Gastroesophageal sphincter (tissue), 4 donors: ENCODE measurements at regions not wholly inside any gene's neighbourhood (a gene's known extent, or its start where the extent isn't known, plus 50 kb on each side); places are given as distances from the start of the nearest gene placed in this dataset.

Experiments used
- ATAC-seq: fragments of 150-250 bp; one replicate; pipeline ENCODE4 v1.9.1; 2016; ENCODE audit warnings: mild to moderate bottlenecking, moderate library complexity
- H3K27ac ChIP-seq, 4 donors: fragments of 200-600 bp; sonication (generic) in 3 of 4; 1 replicate in 3 of 4; 2 replicates in 1 of 4; pipeline ENCODE4 v1.5.1; 2016 to 2019
- H3K27me3 ChIP-seq: fragments of 200-600 bp; sonication (generic); one replicate; pipeline ENCODE4 v1.5.1; 2019
- H3K36me3 ChIP-seq, 2 donors: fragments of 200-600 bp; sonication (generic); one replicate each; pipeline ENCODE4 v1.5.1; 2019; ENCODE audit warnings: control low read depth in 1 of 2
- H3K4me1 ChIP-seq, 3 donors: fragments of 200-600 bp; sonication (generic); 1 replicate in 2 of 3; 2 replicates in 1 of 3; pipeline ENCODE4 v1.5.1; 2016 to 2019; ENCODE audit warnings: control low read depth in 2 of 3
- H3K4me3 ChIP-seq, 2 donors: fragments of 200-600 bp; sonication (generic); one replicate each; pipeline ENCODE4 v1.5.1; 2019; ENCODE audit warnings: mild to moderate bottlenecking in 1 of 2, moderate library complexity in 1 of 2
- H3K9me3 ChIP-seq, 3 donors: fragments of 200-600 bp; sonication (generic); one replicate each; pipeline ENCODE4 v1.5.1; 2017 to 2019; ENCODE audit warnings: control low read depth in 2 of 3
- CTCF ChIP-seq, 4 experiments: fragments of 200-600 bp in 2 of 4; fragments of 450-650 bp in 2 of 4; sonication (generic) in 1 of 4; IDR thresholded peaks; one replicate each; pipeline ENCODE4 v1.5.1; 2017 to 2019; ENCODE audit warnings: antibody characterized with exemption in 4 of 4, mild to moderate bottlenecking in 2 of 4, moderate library complexity in 2 of 4
- EP300 ChIP-seq: sonication (generic); formaldehyde crosslinking; IDR thresholded peaks from one replicate; pipeline ENCODE4 v1.6.1; 2017; ENCODE audit warnings: antibody characterized with exemption, mild to moderate bottlenecking
- POLR2A ChIP-seq, 2 donors: fragments of 450-650 bp; IDR thresholded peaks; one replicate each; pipeline ENCODE4 v1.6.1; 2017; ENCODE audit warnings: antibody characterized with exemption in 2 of 2, mild to moderate bottlenecking in 2 of 2, moderate library complexity in 1 of 2
- POLR2AphosphoS5 ChIP-seq: sonication (generic); formaldehyde crosslinking; IDR thresholded peaks from one replicate; pipeline ENCODE4 v1.6.1; 2017; ENCODE audit warnings: antibody characterized with exemption
- WGBS, 2 donors: methylation state at CpG; one replicate each; pipeline ENCODE4 v1.1.5; 2018; ENCODE audit warnings: low coverage in 1 of 2; 5-methylcytosine and 5-hydroxymethylcytosine counted together

GRCh38 chr2:105184420-105184819 lies 57.1 kb upstream of the GPR45 start:
- no peaks in the 10 kb centered on the region for H3K36me3 ChIP-seq
- WGBS, 2 donors, result 80 to 89% methylated on average over 5 to 7 of the region's 8 CpGs
- peaks cover 27% of the 10 kb centered on the region for H3K27me3 ChIP-seq
- TF ChIP-seq CTCF (IDR thresholded peaks at IDR 0.05) (no peak), EP300 (no peak), POLR2A (IDR thresholded peaks at IDR 0.05) (no peak), POLR2AphosphoS5 (no peak)
- no peak overlapping the region for H3K4me3 ChIP-seq
- peaks cover 0 to 7% (median 0%) of the 10 kb centered on the region in 3 donors for H3K9me3 ChIP-seq
- H3K4me1 ChIP-seq, result no peaks in the 10 kb centered on the region
- no peak overlapping the region for H3K27ac ChIP-seq
- ATAC-seq, result no peak

GRCh38 chr2:105186967-105187498 lies 54.5 kb upstream of the GPR45 start:
- H3K9me3 ChIP-seq, result peaks cover 0 to 23% (median 0%) of the 10 kb centered on the region in 3 donors
- H3K36me3 ChIP-seq, result no peaks in the 10 kb centered on the region
- peaks cover 14% of the 10 kb centered on the region for H3K27me3 ChIP-seq
- ATAC-seq, result no peak
- 62 to 66% methylated on average over 6 of the region's 6 CpGs for WGBS, 2 donors
- H3K4me1 ChIP-seq, result no peaks in the 10 kb centered on the region
- TF ChIP-seq EP300, result no peak
- TF ChIP-seq CTCF (IDR thresholded peaks at IDR 0.05), result no peak
- no peak for TF ChIP-seq POLR2A (IDR thresholded peaks at IDR 0.05)
- no peak for TF ChIP-seq POLR2AphosphoS5
- no peak overlapping the region for H3K27ac ChIP-seq
- H3K4me3 ChIP-seq, result no peak overlapping the region

- peaks cover 14% of the 10 kb centered on the region for H3K27me3 ChIP-seq
- no peak overlapping the region for H3K4me3 ChIP-seq
- peaks cover 0 to 23% (median 0%) of the 10 kb centered on the region in 3 donors for H3K9me3 ChIP-seq
- H3K27ac ChIP-seq, result no peak overlapping the region
- no peak for ATAC-seq
- H3K36me3 ChIP-seq, result no peaks in the 10 kb centered on the region
- TF ChIP-seq CTCF (IDR thresholded peaks at IDR 0.05), result no peak
- TF ChIP-seq EP300, result no peak
- no peak for TF ChIP-seq POLR2AphosphoS5
- TF ChIP-seq POLR2A (IDR thresholded peaks at IDR 0.05), result no peak
- no peaks in the 10 kb centered on the region for H3K4me1 ChIP-seq
- 66 to 80% methylated on average over 6 to 7 of the region's 7 CpGs for WGBS, 2 donors
Measured at GRCh38 chr2:105187531-105187930, 54.0 kb upstream of the GPR45 start.

GRCh38 chr2:105188343-105188742 lies 53.2 kb upstream of the GPR45 start:
- peaks cover 11% of the 10 kb centered on the region for H3K27me3 ChIP-seq
- H3K4me3 ChIP-seq, result no peak overlapping the region
- no peak for ATAC-seq
- H3K4me1 ChIP-seq, result no peaks in the 10 kb centered on the region
- 73 to 84% methylated on average over 4 of the region's 4 CpGs for WGBS, 2 donors
- H3K36me3 ChIP-seq, result no peaks in the 10 kb centered on the region
- TF ChIP-seq POLR2A (IDR thresholded peaks at IDR 0.05) (no peak), EP300 (no peak), POLR2AphosphoS5 (no peak), CTCF (IDR thresholded peaks at IDR 0.05) (no peak)
- no peak overlapping the region for H3K27ac ChIP-seq
- H3K9me3 ChIP-seq, result peaks cover 0 to 23% (median 0%) of the 10 kb centered on the region in 3 donors
